DMS 273 (cell line): ENCODE measurements at regions not wholly inside any gene's neighbourhood (a gene's known extent, or its start where the extent isn't known, plus 50 kb on each side); places are given as distances from the start of the nearest gene placed in this dataset.
"Not testable (repeated sequence)": the region's sequence is repeated elsewhere in the genome, so short reads cannot be mapped to it uniquely, and the experiment has no call there.

Experiments used
- DNase-seq: peaks from one replicate; lab custom pipeline; 2025; ENCODE audit not compliant: unreplicated experiment; lab: John Stamatoyannopoulos, UW

DNA sequence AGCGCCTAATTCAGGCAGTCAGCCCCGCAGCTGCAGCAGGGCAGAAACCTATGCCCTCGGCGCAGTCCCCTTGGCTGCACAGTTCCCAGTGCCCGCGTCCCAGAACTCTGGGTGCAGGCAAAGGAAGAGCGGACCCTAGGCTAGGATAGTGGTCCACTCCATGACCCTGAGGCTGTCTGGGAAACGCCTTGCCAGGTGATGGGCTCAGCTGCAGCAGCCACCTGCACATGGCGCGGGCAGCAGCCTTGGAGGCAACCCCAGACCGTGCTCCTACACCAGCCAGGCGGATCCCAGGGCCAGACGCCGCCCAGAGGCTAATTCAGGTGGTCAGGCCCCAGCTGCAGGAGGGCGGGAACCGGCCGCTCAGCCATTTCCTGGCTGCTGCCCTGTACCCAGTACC, 83.0 kb downstream of the POTEC start:
- DNase-seq, result not testable (repeated sequence)

- DNase-seq, result peak; percentile 60
Observed at GRCh38 chr18:14459826-14460225, 83.6 kb downstream of the POTEC start.

DNA sequence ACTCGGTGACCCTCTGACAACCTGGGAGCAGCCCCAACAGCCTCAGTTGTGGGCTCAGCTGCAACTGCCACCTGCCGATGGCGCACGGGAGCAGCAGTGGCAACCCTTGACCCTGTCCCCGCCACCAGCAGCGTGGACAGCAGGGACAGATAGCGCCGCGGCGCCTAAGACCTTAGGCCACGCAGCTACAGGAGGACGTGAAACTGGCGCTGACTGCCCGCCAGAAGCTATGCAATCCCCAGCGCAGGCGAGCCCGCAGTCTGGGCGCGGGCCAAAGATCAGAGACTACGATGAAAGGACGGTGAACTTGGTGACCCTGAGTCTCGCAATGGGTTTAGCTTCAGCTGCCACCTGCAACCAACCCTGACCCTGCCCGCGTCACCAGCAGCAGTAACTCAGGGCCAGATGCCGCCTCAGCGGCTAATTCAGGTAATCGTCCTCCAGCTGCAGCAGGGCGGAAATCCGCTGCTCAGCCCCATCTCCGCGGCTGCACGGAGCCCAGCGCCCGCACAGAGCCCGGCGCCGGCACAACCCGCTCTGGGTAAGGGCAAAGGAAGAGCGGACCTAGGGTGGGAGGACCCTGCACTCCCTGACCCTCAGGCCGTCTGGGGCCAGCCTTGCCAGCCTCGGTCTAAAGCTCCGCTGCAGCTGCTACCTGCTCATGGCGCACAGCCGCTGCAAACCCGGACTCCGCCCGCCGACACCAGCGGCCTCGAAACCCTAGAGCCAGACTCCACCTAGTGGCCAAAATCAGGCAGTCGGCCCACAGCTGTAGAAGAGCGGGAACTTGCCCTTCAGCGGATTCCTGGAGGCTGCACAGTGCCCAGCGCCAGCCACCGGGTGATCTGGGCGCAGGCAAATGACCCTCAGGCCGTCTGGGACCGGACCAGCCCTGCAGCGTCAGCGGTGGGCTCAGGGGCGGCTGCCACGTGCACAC, 85.1 kb downstream of the POTEC start:
- peak; percentile 52 for DNase-seq

DNA sequence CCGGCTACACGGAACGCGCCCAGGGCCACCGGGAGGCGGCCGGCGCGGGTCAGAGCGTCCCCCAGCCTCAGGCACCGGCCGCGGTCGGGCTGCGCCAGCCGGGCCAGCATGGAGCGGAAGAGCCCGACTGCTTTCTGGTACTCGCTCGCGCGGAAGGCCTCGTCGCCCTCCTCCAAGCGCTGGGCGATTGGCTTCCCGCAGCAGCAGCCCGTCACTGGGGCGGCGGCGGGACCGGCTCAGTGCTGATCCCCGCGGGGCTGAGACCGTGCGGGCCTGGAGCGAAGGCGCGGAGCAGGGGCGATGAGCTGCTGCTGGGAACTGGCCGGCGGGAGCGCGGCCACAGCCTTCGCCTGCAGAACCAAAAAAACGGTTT, 92.8 kb downstream of the POTEC start:
- peak; percentile 15 for DNase-seq

- DNase-seq, result peak; percentile 29
Observed at GRCh38 chr18:14449995-14450636, 93.3 kb downstream of the POTEC start.

DNA sequence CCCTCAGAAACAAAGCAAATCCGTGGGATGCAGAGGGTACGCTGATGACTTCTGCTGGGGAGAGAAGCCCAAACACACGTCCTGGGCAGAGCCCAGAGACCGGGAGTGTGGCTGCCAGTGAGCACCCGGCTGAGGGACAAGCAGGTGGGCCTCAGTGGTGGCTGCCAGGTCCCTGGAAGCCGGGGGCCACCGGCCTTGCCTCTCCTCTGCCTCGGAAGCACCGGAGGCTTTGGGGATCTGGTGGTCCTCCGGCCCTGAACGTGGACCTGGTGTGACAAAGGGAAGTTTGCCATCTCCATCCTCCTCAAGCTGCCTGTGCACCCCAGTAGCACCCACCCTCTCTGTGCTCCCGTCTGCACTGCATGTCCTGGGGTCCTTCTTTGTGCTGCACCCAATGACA, 94.3 kb downstream of the POTEC start:
- DNase-seq, result not testable (repeated sequence)

- DNase-seq, result not testable (repeated sequence)
Observed at GRCh38 chr18:14447715-14448114, 95.7 kb downstream of the POTEC start.

DNA sequence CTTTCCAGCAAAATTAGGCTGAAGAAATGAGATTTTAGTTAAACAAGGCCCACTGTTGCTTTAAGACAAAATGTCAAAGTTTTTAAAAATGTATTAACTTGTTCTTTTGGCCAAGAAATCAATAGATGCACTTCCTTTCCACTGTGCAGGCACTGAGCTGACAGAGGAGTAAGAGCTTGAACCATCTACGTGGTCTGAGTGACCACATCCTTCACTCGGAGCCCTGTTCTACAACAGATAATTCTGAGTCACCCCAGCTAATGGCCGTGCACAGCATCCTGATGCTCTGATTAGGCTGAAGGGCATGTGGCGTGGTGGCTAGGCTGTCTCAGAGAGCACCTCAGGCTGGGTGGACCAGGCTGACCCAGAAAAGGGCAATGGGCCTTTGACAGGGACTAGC, 107.9 kb downstream of the POTEC start:
- not testable (repeated sequence) for DNase-seq

- DNase-seq, result not testable (repeated sequence)
Observed at GRCh38 chr18:14432371-14432770, 111.0 kb downstream of the POTEC start.

- peak; percentile 78 for DNase-seq
Observed at GRCh38 chr18:14431031-14431521, 112.3 kb downstream of the POTEC start.

DNA sequence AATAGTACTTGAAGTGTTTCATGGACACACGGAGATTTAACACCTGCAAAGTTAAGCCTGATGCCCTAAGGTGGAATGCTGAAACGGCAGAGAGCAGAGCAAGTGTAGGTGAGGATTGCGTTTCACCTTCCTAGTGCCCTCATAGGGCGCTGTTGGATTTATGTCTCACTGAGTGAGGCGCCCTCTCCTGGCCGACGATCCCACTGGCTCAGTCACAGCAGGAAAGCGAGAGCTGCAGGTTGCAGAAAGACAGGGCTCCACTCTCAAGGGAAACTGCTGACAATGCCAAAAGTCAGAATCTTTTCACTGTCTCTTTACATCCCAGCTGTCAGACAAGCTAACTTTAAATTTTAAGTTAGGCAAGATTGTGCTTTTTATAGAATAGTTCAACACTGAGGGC, 127.6 kb downstream of the POTEC start:
- DNase-seq, result peak; percentile 35

GRCh38 chr18:14415399-14415798, 128.0 kb downstream of the POTEC start:
- DNase-seq, result not testable (repeated sequence)

DNA sequence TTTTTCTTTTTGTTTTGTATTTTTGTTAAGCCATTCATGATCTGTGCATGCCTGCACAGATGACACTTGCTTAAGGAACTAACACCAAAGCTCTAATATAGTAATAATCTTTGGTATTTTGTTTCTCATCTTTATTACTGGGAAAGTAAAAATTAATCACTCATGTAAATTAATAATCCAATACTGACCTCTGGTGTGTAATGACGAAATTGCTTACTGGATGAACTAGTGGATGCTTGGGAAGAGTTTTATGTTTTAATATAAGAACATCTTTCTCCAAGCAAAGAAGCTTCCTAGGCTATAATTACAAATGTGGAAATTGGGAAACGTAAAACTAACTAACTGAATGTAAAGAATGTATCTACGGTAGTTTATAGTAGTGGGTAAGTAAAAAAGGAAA, 147.9 kb downstream of the POTEC start:
- peak; percentile 48 for DNase-seq

DNA sequence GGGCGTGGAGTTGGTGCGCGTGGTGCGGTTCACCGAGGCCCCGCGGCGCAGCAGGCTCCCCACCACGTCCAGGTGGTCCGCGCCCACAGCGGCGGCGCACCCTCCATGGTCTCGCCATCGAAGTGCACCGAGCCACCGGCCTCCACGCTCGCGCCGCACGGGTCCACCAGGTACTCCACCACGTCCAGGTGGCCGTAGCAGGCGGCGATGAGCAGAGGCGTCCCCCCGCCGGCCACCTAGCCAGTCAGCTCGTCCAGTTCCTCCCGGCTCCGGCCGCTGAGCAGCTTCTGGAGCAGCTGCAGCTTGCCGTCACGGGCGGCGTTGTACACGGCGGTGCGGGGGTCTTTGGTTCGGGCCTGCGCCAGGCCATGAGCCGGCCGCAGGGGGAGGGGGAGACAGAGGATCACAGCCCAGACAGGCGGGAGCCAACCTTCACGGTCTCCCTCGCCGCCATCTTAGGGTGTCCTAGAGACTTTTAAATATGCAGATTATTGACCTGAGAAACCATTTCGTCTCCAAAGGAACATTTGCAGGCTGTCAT, 149.8 kb downstream of the POTEC start:
- not testable (repeated sequence) for DNase-seq

DNA sequence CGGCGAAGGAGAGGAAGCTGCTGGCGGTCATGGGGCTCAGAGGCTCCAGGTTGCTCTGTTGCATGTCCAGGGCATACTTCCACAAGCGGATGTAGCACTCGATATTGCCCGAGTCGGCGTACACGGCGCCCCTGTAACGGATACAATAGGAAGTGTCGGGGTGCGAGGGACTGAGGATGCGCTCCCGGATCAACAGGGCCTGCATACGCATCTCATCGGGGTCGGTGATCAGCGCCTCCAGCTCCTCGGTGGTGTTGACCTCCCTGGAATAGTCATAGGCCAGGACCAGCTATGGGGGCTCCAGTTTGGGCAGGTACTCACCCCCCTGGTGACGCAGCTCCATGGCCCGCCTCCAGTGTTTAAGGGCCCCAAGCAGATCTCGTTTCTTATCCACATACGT, 150.8 kb downstream of the POTEC start:
- DNase-seq, result not testable (repeated sequence)

- DNase-seq, result not testable (repeated sequence)
Observed at GRCh38 chr18:14384961-14385360, 158.4 kb downstream of the POTEC start.

- not testable (repeated sequence) for DNase-seq
Observed at GRCh38 chr18:14382666-14383065, 160.7 kb downstream of the POTEC start.

GRCh38 chr18:14379489-14379888, 163.9 kb downstream of the POTEC start:
- DNase-seq, result not testable (repeated sequence)

- not testable (repeated sequence) for DNase-seq
Observed at GRCh38 chr18:14378376-14378775, 165.0 kb downstream of the POTEC start.

- DNase-seq, result not testable (repeated sequence)
Observed at GRCh38 chr18:14361346-14361745, 182.1 kb downstream of the POTEC start.

GRCh38 chr18:14357553-14358297, 185.7 kb downstream of the POTEC start:
- not testable (repeated sequence) for DNase-seq
